ENCODE measurements at regions not wholly inside any gene's neighbourhood (a gene's known extent, or its start where the extent isn't known, plus 50 kb on each side); places are given as distances from the start of the nearest gene placed in this dataset.

- TF ChIP-seq USF1 (IDR thresholded peaks at IDR 0.05) = no peak
- no peak for TF ChIP-seq TAF1 (IDR thresholded peaks at IDR 0.05; ENCODE audit: low read depth)
- TF ChIP-seq MAX (IDR thresholded peaks at IDR 0.05) = no peak
- TF ChIP-seq REST (IDR thresholded peaks at IDR 0.05; ENCODE audit: low read depth) = no peak
- no peak for TF ChIP-seq EP300 (IDR thresholded peaks at IDR 0.05; ENCODE audit: borderline replicate concordance)
- no peak for TF ChIP-seq YY1 (IDR thresholded peaks at IDR 0.05; ENCODE audit: low read depth)
- no peak for TF ChIP-seq CEBPB (IDR thresholded peaks at IDR 0.05)
- TF ChIP-seq RAD21 (IDR thresholded peaks at IDR 0.05; ENCODE audit: low read depth) = no peak
- TF ChIP-seq EGR1 (IDR thresholded peaks at IDR 0.05) = no peak
- TF ChIP-seq TEAD4 (IDR thresholded peaks at IDR 0.05) = no peak
- no peak for TF ChIP-seq NFIC (IDR thresholded peaks at IDR 0.05)
- TF ChIP-seq ZBTB7A (IDR thresholded peaks at IDR 0.05; ENCODE audit: low read depth) = no peak
Measured at GRCh38 chr10:36178616-36179015, 536.5 kb upstream of the FZD8 start.
